Loucy (cell line): ENCODE measurements at regions not wholly inside any gene's neighbourhood (a gene's known extent, or its start where the extent isn't known, plus 50 kb on each side); places are given as distances from the start of the nearest gene placed in this dataset.

Source experiments
- CTCF ChIP-seq: fragments of 200-600 bp; sonication (generic); conservative IDR thresholded peaks from 2 replicates; pipeline ENCODE4 v1.5.1; 2014; ENCODE audit warnings: mild to moderate bottlenecking, antibody characterized with exemption, low read length
- EZH2phosphoT487 ChIP-seq: fragments of 200-600 bp; IDR thresholded peaks from 2 replicates; pipeline ENCODE4 v1.6.1; 2018; ENCODE audit warnings: antibody characterized with exemption, mild to moderate bottlenecking, moderate library complexity, borderline replicate concordance

GRCh38 chr9:90995516-90995915 lies 193.9 kb downstream of the SYK start:
- no peak for TF ChIP-seq CTCF
- TF ChIP-seq EZH2phosphoT487: no peak
